ENCODE measurements at regions not wholly inside any gene's neighbourhood (a gene's known extent, or its start where the extent isn't known, plus 50 kb on each side); places are given as distances from the start of the nearest gene placed in this dataset.

DNA sequence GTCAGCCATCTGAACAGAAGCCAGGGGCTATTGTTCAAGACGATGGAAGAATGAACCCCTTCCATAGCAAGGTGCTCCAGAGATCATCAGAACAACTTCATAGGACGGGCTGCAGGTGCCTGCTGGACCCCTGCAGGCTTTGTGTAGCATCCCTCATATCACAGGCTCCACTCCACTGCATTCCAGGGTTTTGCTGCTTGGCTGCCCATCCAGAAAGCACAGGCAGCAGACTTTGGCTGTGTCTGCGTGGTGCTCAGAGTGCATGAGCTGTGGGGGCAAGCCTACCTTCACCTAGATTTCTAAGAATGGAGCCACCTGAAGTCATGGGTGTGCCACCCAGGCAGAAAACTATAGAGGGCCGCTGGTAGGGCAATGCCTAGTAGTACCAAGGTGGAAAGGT lies 93.9 kb upstream of the NLRP1 start:
- H3K36me3 ChIP-seq (ENCODE audit: control insufficient read depth in 4 of 4, insufficient read depth in 4 of 4, low read length in 4 of 4) = no peaks in the 10 kb centered on the region
- H3K27me3 ChIP-seq (ENCODE audit: control insufficient read depth in 3 of 3, insufficient read depth in 3 of 3, low read length in 2 of 3) = peaks cover 0 to 7% (median 0%) of the 10 kb centered on the region in 3 donors
- H3K27ac ChIP-seq (ENCODE audit: low read depth in 1 of 2, low read length in 1 of 2) = no peak overlapping the region
- H3K9me3 ChIP-seq (ENCODE audit: control insufficient read depth in 4 of 4, insufficient read depth in 3 of 4, low read length in 3 of 4) = peaks cover 0 to 5% (median 3%) of the 10 kb centered on the region in 4 donors
- no peak overlapping the region for H3K4me3 ChIP-seq
- DNase-seq (no peak), ATAC-seq (ENCODE audit: insufficient read depth, low FRiP score) (no peak)
- no peak overlapping the region for H3K9ac ChIP-seq (ENCODE audit: insufficient read depth in 1 of 2, low read length in 2 of 2)
- H3K4me1 ChIP-seq (ENCODE audit: control insufficient read depth in 5 of 5, insufficient read depth in 5 of 5, low read length in 5 of 5) = no peaks in the 10 kb centered on the region
- no peak for TF ChIP-seq CTCF (IDR thresholded peaks at IDR 0.05; ENCODE audit: control extremely low read depth, extremely low read depth)
- WGBS, 2 donors = 70 to 82% methylated on average over 4 of the region's 4 CpGs

DNA sequence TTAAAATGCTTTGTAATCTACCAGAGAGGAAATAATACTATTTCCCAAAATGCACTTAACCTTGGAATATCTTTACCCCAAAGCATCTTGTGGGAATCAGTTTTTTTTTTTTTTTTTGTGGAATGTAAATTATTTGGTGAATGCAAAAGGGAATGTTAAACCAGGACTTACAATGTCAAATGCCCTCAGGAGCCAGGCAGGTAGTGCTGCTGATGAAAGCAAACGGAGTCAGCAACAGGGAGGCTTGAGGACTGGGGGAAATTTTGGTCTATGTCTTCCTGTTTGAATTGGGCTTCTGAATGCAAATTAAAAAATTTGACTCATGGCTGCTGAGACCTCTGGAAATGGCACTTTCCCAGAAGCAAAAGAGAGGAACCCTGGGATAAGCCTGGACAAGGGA lies 96.5 kb upstream of the NLRP1 start:
- peaks cover 0 to 9% (median 3%) of the 10 kb centered on the region in 4 donors for H3K9me3 ChIP-seq (ENCODE audit: control insufficient read depth in 4 of 4, insufficient read depth in 3 of 4, low read length in 3 of 4)
- H3K27me3 ChIP-seq (ENCODE audit: control insufficient read depth in 3 of 3, insufficient read depth in 3 of 3, low read length in 2 of 3) = peaks cover 0 to 7% (median 0%) of the 10 kb centered on the region in 3 donors
- H3K36me3 ChIP-seq (ENCODE audit: control insufficient read depth in 4 of 4, insufficient read depth in 4 of 4, low read length in 4 of 4) = no peaks in the 10 kb centered on the region
- ATAC-seq (ENCODE audit: insufficient read depth, low FRiP score) (no peak), DNase-seq (no peak)
- H3K4me1 ChIP-seq (ENCODE audit: control insufficient read depth in 5 of 5, insufficient read depth in 5 of 5, low read length in 5 of 5) = no peaks in the 10 kb centered on the region
- H3K4me3 ChIP-seq = no peak overlapping the region
- TF ChIP-seq CTCF (IDR thresholded peaks at IDR 0.05; ENCODE audit: control extremely low read depth, extremely low read depth) = no peak
- no peak overlapping the region for H3K9ac ChIP-seq (ENCODE audit: insufficient read depth in 1 of 2, low read length in 2 of 2)
- WGBS, 2 donors = 44 to 54% methylated on average over 1 of the region's 1 CpG
- no peak overlapping the region for H3K27ac ChIP-seq (ENCODE audit: low read depth in 1 of 2, low read length in 1 of 2)

DNA sequence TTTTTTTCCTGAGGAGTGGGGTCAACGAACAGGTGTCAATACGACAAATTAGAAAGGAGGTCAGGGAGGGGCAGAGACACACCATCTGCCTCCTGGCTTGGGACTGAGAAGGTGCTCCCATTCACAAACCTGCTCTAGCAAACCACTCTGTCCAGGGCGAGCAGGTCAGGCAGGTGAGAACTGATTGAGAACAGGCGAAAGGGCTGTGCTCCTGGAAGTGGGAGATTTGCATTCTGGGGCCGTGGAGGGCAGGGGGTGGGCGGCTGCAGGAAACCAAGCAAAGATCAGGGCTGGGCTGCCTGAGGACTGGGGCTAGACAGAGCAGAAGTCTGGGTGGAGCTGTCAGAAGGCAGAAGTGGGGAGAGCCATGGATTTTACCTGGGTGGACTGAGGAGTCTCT lies 98.9 kb upstream of the NLRP1 start:
- ATAC-seq (ENCODE audit: insufficient read depth, low FRiP score) (no peak), DNase-seq (no peak)
- Histone ChIP-seq H3K36me3 (ENCODE audit: control insufficient read depth in 4 of 4, insufficient read depth in 4 of 4, low read length in 4 of 4) (no peaks in the 10 kb centered on the region), H3K9ac (ENCODE audit: insufficient read depth in 1 of 2, low read length in 2 of 2) (no peak overlapping the region), H3K4me1 (ENCODE audit: control insufficient read depth in 5 of 5, insufficient read depth in 5 of 5, low read length in 5 of 5) (no peaks in the 10 kb centered on the region), H3K27ac (ENCODE audit: low read depth in 1 of 2, low read length in 1 of 2) (no peak overlapping the region), H3K9me3 (ENCODE audit: control insufficient read depth in 4 of 4, insufficient read depth in 3 of 4, low read length in 3 of 4) (peaks cover 0 to 15% (median 3%) of the 10 kb centered on the region in 4 donors), H3K4me3 (no peak overlapping the region), H3K27me3 (ENCODE audit: control insufficient read depth in 3 of 3, insufficient read depth in 3 of 3, low read length in 2 of 3) (no peaks in the 10 kb centered on the region)
- no peak for TF ChIP-seq CTCF (IDR thresholded peaks at IDR 0.05; ENCODE audit: control extremely low read depth, extremely low read depth)
- WGBS, 2 donors = 19 to 22% methylated on average over 6 of the region's 6 CpGs

DNA sequence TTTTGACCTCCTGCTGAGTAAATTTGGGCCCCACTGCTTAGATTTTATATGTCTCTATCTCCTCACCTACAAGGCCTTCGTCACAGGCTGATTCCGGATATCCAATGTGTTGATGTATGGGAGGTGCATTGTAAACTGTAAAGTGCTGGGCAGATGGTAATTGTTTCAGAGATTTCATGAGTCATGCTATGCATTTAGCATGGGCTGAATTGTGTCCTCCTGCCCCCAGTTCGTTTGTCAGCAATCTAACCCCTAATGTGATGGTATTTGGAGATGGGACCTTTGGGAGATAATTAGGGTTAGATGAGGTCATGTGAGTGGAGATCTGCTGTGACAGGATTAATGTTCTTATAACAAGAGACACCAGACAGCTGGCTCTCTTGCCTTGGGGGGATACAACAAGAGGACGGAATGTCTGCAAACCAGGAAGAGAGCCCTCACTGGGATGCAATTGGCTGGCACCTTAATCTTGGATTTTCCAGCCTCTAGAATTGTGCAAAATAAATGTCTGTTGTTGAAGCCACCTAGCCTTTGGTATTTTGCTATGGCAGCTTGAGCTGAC lies 101.8 kb upstream of the NLRP1 start:
- 55 to 73% methylated on average over 4 of the region's 4 CpGs for WGBS, 2 donors
- Histone ChIP-seq H3K36me3 (ENCODE audit: control insufficient read depth in 4 of 4, insufficient read depth in 4 of 4, low read length in 4 of 4) (no peaks in the 10 kb centered on the region), H3K4me1 (ENCODE audit: control insufficient read depth in 5 of 5, insufficient read depth in 5 of 5, low read length in 5 of 5) (no peaks in the 10 kb centered on the region), H3K4me3 (no peak overlapping the region), H3K27ac (ENCODE audit: low read depth in 1 of 2, low read length in 1 of 2) (no peak overlapping the region), H3K9ac (ENCODE audit: insufficient read depth in 1 of 2, low read length in 2 of 2) (no peak overlapping the region), H3K27me3 (ENCODE audit: control insufficient read depth in 3 of 3, insufficient read depth in 3 of 3, low read length in 2 of 3) (no peaks in the 10 kb centered on the region), H3K9me3 (ENCODE audit: control insufficient read depth in 4 of 4, insufficient read depth in 3 of 4, low read length in 3 of 4) (peaks cover 0 to 15% (median 0%) of the 10 kb centered on the region in 4 donors)
- ATAC-seq (ENCODE audit: insufficient read depth, low FRiP score) (no peak), DNase-seq (no peak)
- no peak for TF ChIP-seq CTCF (IDR thresholded peaks at IDR 0.05; ENCODE audit: control extremely low read depth, extremely low read depth)

Measured in lung (tissue), 11 donors.